Stimulated activated CD8-positive, alpha-beta memory T cell treated with anti-CD3 and anti-CD28 coated beads, Interleukin-15, amount 100 ng/mL, for 24 hours (primary cell): ENCODE measurements at regions not wholly inside any gene's neighbourhood (a gene's known extent, or its start where the extent isn't known, plus 50 kb on each side); places are given as distances from the start of the nearest gene placed in this dataset.
"Not testable (repeated sequence)": the region's sequence is repeated elsewhere in the genome, so short reads cannot be mapped to it uniquely, and the experiment has no call there.

Experiments
- DNase-seq: peaks from one replicate; pipeline ENCODE4 v3.0.0-alpha.2; 2020; ENCODE audit warnings: low read depth

DNA sequence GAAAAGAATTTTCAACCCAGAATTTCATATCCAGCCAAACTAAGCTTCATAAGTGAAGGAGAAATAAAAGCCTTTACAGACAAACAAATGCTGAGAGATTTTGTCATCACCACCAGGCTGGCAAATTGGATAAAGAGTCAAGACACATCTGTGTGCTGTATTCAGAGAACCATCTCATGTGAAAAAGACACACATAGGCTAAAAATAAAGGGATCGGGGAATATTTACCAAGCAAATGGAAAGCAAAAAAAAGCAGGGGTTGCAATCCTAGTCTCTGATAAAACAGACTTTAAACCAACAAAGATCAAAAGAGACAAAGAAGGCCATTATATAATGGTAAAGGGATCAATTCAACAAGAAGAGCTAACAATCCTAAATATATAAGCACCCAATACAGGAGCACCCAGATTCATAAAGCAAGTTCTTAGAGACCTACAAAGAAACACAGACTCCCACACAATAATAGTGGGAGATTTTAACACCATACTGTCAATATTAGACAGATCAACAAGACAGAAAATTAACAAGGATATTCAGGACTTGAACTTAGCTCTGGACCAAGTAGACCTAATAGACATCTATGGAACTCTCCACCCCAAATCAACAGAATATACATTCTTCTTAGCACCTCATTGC lies 55.9 kb upstream of the ACSM6 start:
- not testable (repeated sequence) for DNase-seq

DNA sequence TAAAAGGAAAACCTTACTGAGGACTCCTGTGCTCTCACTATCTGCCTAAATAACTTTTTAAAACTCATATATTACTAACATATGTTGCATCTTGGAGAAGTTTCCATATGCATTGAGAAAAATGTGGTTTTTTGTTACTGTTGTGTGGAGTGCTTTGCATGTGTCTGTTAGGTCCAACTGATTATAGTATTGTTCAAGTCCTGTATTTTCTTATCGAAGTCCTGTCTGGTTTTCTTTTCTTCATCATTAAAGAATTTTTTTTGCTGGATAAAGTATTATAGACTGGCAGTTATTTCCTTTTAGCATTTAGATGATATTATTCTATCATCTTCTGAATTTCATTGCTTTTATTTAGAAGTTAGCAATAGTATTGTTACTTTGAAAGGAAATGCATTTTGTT lies 59.5 kb upstream of the ACSM6 start:
- no peak for DNase-seq

DNA sequence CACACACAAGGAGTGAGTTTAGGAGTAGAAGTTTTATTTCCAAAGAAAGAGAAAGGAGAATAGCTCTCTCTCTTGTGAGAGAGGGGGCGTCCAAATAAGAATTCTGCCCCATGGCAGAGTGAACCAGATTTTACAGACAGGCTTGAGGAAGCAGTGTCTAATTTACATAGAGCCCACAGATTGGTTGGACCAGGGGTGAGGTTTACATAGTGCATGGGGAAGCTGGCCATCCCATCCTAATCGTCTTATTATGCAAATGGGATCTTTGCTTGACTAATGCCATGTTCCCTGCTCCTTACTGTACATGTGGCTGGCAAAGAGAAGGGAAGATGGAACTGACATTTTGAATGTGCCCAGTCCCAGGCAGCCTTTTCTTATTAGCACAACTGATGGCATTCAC lies 60.0 kb upstream of the ACSM6 start:
- no peak for DNase-seq

DNA sequence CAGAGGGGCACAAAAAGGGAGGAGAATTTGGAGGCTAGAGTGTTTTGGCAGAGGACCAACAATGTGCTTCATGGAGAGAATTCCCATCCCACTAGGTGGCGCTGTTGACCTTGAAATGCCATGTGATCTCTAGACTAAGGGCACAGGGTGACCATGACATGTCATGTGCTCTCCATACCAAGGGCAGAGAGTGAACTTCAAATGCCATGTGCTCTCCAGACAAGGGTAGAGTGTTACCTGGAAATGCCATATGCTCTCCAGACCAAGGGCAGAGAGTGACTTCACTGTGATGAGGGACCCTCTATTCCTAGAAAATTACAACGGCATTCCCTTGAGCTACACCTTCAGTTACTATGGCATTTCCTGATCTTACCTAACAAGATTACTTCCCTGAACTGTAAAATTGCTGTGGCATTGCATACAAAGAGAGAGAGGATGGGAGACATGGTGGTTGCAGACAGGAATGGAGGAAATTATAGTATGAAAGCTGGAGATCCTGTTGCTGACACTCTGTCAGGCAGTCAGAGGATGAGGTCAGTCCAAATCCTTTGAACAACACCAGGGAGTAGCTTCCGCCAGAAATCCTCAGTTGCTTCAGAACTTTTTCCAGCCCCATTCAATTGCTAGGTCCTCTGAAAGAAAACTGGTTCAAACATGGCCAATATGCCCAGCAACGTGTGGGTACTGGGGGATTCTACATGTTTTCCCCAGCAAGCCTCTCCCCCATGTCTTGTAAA lies 60.9 kb upstream of the ACSM6 start:
- peak; percentile 52 for DNase-seq

DNA sequence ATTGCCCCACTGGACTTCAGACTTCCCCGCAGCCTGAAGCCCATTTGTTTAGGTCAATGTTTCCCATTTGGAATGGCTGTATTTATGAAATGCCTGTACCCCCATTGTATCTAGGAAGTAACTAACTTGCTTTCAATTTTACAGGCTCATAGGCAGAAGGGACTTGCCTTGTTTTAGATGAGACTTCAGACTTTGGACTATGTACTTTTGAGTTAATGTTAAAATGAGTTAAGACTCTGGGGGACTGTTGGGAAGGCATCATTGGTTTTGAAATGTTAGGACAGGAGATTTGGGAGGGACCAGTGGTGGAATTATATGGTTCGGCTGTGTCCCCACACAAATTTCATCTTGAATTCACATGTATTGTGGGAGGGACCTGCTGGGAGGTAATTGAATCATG lies 61.1 kb upstream of the CYP2C8 start:
- DNase-seq, result not testable (repeated sequence)

DNA sequence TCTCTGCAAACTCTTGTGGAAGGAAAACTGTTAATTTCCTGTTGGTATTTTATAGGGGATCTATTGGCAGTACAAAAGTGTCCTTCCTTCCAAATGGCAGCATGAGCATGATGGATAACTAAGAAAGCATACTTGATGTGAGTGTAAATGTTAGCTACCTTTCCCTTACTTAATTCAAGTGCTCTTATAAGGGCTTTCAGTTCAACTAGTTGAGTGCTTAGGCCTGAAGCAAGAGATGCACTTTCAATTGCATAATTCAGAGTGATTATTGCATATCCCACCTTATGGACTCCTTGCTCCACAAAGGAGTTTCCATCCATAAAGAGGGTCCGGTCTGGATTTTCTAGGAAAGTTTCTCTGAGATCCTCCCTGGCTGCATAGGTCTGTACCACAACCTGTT lies 56.3 kb upstream of the CYP2C8 start:
- DNase-seq, result no peak

DNA sequence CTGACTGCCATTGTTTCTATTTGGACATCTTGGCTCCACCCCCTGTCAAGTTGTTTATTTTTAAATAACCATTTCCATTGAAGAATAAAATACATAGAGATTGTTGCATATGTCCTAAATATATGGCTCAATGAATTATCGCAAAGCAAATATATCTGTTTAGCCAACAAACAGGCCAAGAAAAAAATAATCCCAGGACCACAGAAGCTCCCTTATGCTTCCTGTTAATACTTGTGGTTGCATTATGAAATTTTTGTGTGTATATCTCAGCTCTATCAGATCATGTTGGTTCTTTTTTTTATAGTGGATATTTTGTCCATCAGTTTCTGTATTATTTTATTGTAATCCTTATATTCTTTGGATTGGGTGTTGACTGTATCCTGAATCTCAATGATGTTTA lies 53.4 kb upstream of the CYP2C8 start:
- DNase-seq, result no peak

DNA sequence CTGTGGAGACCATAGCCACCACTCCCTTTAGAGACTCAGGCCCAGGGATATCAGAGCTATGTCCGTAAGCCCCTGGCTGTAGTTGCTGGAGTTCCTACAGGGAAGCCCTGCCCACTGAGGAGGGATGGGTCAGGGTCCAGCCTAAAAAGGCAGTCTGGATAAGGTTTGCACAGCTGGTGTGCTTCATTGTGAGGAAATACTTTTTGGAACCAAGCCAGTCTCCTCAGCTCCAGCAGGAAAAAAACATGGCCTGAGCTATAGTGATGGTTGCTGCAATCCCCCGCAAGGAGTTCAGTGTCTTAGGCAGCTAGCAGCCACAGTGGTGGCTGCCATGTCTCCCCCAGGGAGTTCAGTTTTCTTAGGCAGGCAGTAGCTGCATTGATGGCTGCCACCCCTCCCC lies 52.6 kb upstream of the CYP2C8 start:
- no peak for DNase-seq
